ENCODE measurements at regions not wholly inside any gene's neighbourhood (a gene's known extent, or its start where the extent isn't known, plus 50 kb on each side); places are given as distances from the start of the nearest gene placed in this dataset.
A peak's percentile ranks its signal among the peaks of the same experiment; 100 is the strongest.

DNA sequence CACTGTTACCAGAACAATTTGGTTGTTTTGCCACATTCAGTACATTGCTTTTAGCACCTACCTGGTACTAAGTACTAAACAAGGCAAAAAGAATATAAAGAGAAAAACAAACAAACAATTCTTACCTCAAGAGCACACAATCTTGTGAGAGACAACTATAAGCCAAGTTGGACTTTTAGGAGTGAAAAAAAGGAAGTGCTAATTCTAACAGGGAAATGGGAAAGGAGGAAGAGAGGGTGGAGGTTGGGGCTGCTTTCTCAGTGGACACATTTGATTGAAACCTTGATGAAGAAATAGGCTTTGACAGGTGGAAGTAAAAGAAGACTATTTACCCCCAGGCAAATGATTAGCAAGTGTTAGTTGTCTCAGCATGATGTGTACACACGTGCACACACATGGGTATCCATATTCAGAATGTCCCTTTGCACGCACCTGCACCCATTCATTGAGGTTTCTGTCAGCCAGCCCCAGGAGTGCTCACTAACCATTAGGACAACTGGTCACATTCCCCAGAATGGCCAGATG is 302.6 kb downstream of the ACTL7B start:
- H3K9ac ChIP-seq (ENCODE audit: low read length) = no peak overlapping the region
- H3K14ac ChIP-seq (ENCODE audit: low read length) = no peak overlapping the region
- no peak overlapping the region for H2BK12ac ChIP-seq (ENCODE audit: low read length)
- no peak overlapping the region for H3K4ac ChIP-seq (ENCODE audit: low read depth, low read length)
- H2BK5ac ChIP-seq (ENCODE audit: low read depth, low read length, poor library complexity) = no peak overlapping the region
- no peak overlapping the region for H2AK5ac ChIP-seq (ENCODE audit: low read length)
- no peak overlapping the region for H2BK120ac ChIP-seq (ENCODE audit: insufficient read depth, low read length, poor library complexity)
- H4K8ac ChIP-seq (ENCODE audit: low read depth, low read length) = no peak overlapping the region
- H4K91ac ChIP-seq (ENCODE audit: low read depth, low read length) = no peak overlapping the region
- no peak overlapping the region for H2AFZ ChIP-seq (ENCODE audit: insufficient read depth, low read length, poor library complexity)
- H3K23ac ChIP-seq (ENCODE audit: low read length) = no peak overlapping the region
- no peak overlapping the region for H3K4me3 ChIP-seq (ENCODE audit: low read depth, low read length)
- H4K12ac ChIP-seq (ENCODE audit: low read depth, low read length) = no peak overlapping the region
- H3K18ac ChIP-seq (ENCODE audit: low read length) = no peak overlapping the region
- no peaks in the 10 kb centered on the region for H3K79me2 ChIP-seq (ENCODE audit: control insufficient read depth, insufficient read depth, low read length, poor library complexity)
- H3K9me3 ChIP-seq (ENCODE audit: insufficient read depth, low read depth, low read length) = no peaks in the 10 kb centered on the region
- H3K79me1 ChIP-seq (ENCODE audit: low read length) = no peaks in the 10 kb centered on the region
- no peaks in the 10 kb centered on the region for H3K27me3 ChIP-seq (ENCODE audit: insufficient read depth, low read length)
- WGBS (ENCODE audit: extremely low coverage, insufficient coverage, insufficient read length) = no CpG with 5 or more reads among the region's 2 CpGs
- peak in 1 of 2 donors; percentile 27 for DNase-seq
- H3K36me3 ChIP-seq (ENCODE audit: control insufficient read depth in 1 of 2, insufficient read depth in 2 of 2, low read length in 2 of 2) = no peaks in the 10 kb centered on the region
- H3K4me2 ChIP-seq (ENCODE audit: low read length) = no peak overlapping the region
- H3K27ac ChIP-seq (ENCODE audit: low read depth, low read length) = no peak overlapping the region
- no peaks in the 10 kb centered on the region for H3K4me1 ChIP-seq (ENCODE audit: control insufficient read depth in 1 of 2, insufficient read depth in 2 of 2, low read length in 2 of 2)

DNA sequence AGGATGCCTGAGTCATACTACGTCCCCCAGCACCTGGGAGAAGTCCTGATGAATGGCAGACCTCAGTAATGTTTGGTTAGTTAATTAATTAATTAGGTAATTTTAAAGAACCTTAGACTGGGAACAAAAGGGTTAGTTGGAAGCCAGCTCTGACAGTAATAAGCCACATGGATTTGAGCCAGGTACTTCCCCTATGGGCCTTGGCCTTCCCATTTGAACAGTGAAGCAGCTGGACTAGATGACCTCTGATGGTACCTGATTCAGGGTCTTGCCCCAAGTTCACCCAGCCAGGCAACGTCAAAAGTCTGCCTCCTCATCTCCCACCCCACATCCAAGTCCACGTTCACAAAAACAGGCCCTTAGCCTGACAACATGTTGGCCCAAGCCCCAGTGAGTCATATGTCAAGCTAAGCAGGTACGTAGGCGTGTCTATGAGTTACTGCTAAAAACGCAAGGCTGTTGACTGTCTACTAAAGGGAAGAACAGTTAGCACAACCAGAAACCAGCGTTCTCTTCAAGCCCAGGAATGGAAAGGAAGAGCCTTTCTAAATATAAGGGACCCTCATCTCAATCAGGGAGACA is 303.2 kb downstream of the ACTL7B start:
- Histone ChIP-seq H3K27me3 (ENCODE audit: insufficient read depth, low read length) (no peaks in the 10 kb centered on the region), H3K27ac (ENCODE audit: low read depth, low read length) (no peak overlapping the region), H3K4me2 (ENCODE audit: low read length) (no peak overlapping the region), H4K91ac (ENCODE audit: low read depth, low read length) (no peak overlapping the region), H4K8ac (ENCODE audit: low read depth, low read length) (no peak overlapping the region), H3K4ac (ENCODE audit: low read depth, low read length) (no peak overlapping the region), H3K23ac (ENCODE audit: low read length) (no peak overlapping the region), H3K14ac (ENCODE audit: low read length) (no peak overlapping the region), H2AK5ac (ENCODE audit: low read length) (no peak overlapping the region), H2AFZ (ENCODE audit: insufficient read depth, low read length, poor library complexity) (no peak overlapping the region), H3K4me1 (ENCODE audit: control insufficient read depth in 1 of 2, insufficient read depth in 2 of 2, low read length in 2 of 2) (no peaks in the 10 kb centered on the region), H3K79me1 (ENCODE audit: low read length) (no peaks in the 10 kb centered on the region), H3K9ac (ENCODE audit: low read length) (no peak overlapping the region), H2BK120ac (ENCODE audit: insufficient read depth, low read length, poor library complexity) (no peak overlapping the region), H3K9me3 (ENCODE audit: insufficient read depth, low read depth, low read length) (no peaks in the 10 kb centered on the region), H3K36me3 (ENCODE audit: control insufficient read depth in 1 of 2, insufficient read depth in 2 of 2, low read length in 2 of 2) (no peaks in the 10 kb centered on the region), H4K12ac (ENCODE audit: low read depth, low read length) (no peak overlapping the region), H3K79me2 (ENCODE audit: control insufficient read depth, insufficient read depth, low read length, poor library complexity) (no peaks in the 10 kb centered on the region), H2BK12ac (ENCODE audit: low read length) (no peak overlapping the region), H2BK5ac (ENCODE audit: low read depth, low read length, poor library complexity) (no peak overlapping the region), H3K4me3 (ENCODE audit: low read depth, low read length) (no peak overlapping the region), H3K18ac (ENCODE audit: low read length) (no peak overlapping the region)
- DNase-seq = peak; percentile 47 to 52
- no CpG with 5 or more reads among the region's 7 CpGs for WGBS (ENCODE audit: extremely low coverage, insufficient coverage, insufficient read length)

DNA sequence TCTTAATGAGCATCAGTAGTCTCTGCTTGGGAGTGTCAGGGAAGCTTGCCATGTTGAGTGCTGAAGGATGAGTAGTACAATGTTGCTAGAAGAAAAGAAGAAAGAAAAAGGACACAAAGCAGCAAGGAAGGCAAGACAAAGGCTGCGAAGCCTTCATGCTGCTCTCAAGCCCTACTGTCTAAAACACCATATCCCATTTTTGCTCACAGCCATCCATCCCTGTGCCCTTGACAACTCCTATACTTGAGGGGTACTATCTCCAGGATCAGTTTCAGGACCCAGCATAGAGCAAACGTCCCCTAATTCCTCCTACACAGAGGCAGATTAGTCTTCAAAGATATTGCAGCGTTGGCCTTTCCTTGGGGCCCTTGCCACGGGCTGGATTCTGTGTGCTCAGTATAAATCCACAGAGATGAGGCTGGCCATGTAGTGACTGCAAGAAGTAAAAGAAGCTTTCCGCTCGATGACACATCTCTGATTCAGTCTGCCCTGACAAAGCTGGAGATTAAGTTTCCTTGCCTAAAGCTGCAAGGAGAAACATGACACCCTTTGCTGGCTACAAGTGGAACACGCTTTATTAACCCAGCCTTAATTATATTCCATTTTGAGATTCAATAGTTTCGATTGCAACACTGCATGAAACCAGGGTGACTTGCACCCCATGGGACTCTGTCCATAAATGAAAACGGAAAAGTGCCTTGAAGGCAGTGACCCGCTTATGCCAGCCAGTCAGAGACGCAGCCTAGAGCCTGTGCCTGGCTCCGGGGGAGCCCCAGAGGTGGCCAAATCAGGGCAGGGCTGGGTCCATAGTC is 304.6 kb downstream of the ACTL7B start:
- no peak overlapping the region for H3K4ac ChIP-seq (ENCODE audit: low read depth, low read length)

DNA sequence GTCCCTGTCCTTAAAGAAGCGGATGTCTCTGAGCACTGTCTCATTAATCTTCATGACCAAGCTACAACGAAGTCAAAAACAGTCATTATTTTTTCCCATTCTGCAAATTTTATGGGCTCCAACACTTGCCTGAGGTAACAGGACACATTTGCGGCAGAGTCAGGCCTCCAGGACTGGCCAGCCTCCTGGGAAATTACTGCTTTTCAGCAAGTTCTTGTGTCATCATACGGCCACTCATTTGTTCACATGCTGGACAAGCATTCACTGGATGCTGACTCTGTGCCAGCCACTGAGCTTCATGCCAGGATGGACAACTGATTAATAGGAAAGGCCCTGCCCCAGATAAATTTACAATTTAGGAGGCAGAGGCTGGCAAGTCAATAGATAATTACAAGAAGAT is 305.7 kb downstream of the ACTL7B start:
- no peak overlapping the region for H3K4ac ChIP-seq (ENCODE audit: low read depth, low read length)
- no peak overlapping the region for H3K14ac ChIP-seq (ENCODE audit: low read length)
- H2BK120ac ChIP-seq (ENCODE audit: insufficient read depth, low read length, poor library complexity) = no peak overlapping the region
- H3K18ac ChIP-seq (ENCODE audit: low read length) = no peak overlapping the region
- H3K9me3 ChIP-seq (ENCODE audit: insufficient read depth, low read depth, low read length) = no peaks in the 10 kb centered on the region
- no peak overlapping the region for H4K12ac ChIP-seq (ENCODE audit: low read depth, low read length)
- H3K23ac ChIP-seq (ENCODE audit: low read length) = no peak overlapping the region
- no peak overlapping the region for H2BK5ac ChIP-seq (ENCODE audit: low read depth, low read length, poor library complexity)
- no peak overlapping the region for H2AFZ ChIP-seq (ENCODE audit: insufficient read depth, low read length, poor library complexity)
- H3K27ac ChIP-seq (ENCODE audit: low read depth, low read length) = no peak overlapping the region
- H3K36me3 ChIP-seq (ENCODE audit: control insufficient read depth in 1 of 2, insufficient read depth in 2 of 2, low read length in 2 of 2) = no peaks in the 10 kb centered on the region
- H2AK5ac ChIP-seq (ENCODE audit: low read length) = no peak overlapping the region
- no peak overlapping the region for H3K9ac ChIP-seq (ENCODE audit: low read length)
- H3K4me3 ChIP-seq (ENCODE audit: low read depth, low read length) = no peak overlapping the region
- H3K4me1 ChIP-seq (ENCODE audit: control insufficient read depth in 1 of 2, insufficient read depth in 2 of 2, low read length in 2 of 2) = peaks cover 0 to 1% of the 10 kb centered on the region in 2 experiments
- H4K91ac ChIP-seq (ENCODE audit: low read depth, low read length) = no peak overlapping the region
- H4K8ac ChIP-seq (ENCODE audit: low read depth, low read length) = no peak overlapping the region
- H2BK12ac ChIP-seq (ENCODE audit: low read length) = no peak overlapping the region
- WGBS (ENCODE audit: extremely low coverage, insufficient coverage, insufficient read length) = no CpG with 5 or more reads among the region's 4 CpGs
- no peaks in the 10 kb centered on the region for H3K79me2 ChIP-seq (ENCODE audit: control insufficient read depth, insufficient read depth, low read length, poor library complexity)
- no peak for DNase-seq
- H3K79me1 ChIP-seq (ENCODE audit: low read length) = no peaks in the 10 kb centered on the region
- no peak overlapping the region for H3K4me2 ChIP-seq (ENCODE audit: low read length)
- no peaks in the 10 kb centered on the region for H3K27me3 ChIP-seq (ENCODE audit: insufficient read depth, low read length)

More for the DNA sequence above, 304.6 kb downstream of the ACTL7B start:
- Histone ChIP-seq H4K8ac (ENCODE audit: low read depth, low read length) (no peak overlapping the region), H3K18ac (ENCODE audit: low read length) (no peak overlapping the region), H4K12ac (ENCODE audit: low read depth, low read length) (no peak overlapping the region), H2BK12ac (ENCODE audit: low read length) (no peak overlapping the region), H3K27ac (ENCODE audit: low read depth, low read length) (no peak overlapping the region), H3K14ac (ENCODE audit: low read length) (no peak overlapping the region), H3K79me2 (ENCODE audit: control insufficient read depth, insufficient read depth, low read length, poor library complexity) (no peaks in the 10 kb centered on the region), H2AK5ac (ENCODE audit: low read length) (no peak overlapping the region), H3K4me1 (ENCODE audit: control insufficient read depth in 1 of 2, insufficient read depth in 2 of 2, low read length in 2 of 2) (no peaks in the 10 kb centered on the region), H3K9ac (ENCODE audit: low read length) (no peak overlapping the region), H3K27me3 (ENCODE audit: insufficient read depth, low read length) (no peaks in the 10 kb centered on the region), H4K91ac (ENCODE audit: low read depth, low read length) (no peak overlapping the region), H3K36me3 (ENCODE audit: control insufficient read depth in 1 of 2, insufficient read depth in 2 of 2, low read length in 2 of 2) (no peaks in the 10 kb centered on the region), H3K9me3 (ENCODE audit: insufficient read depth, low read depth, low read length) (no peaks in the 10 kb centered on the region), H2BK120ac (ENCODE audit: insufficient read depth, low read length, poor library complexity) (no peak overlapping the region), H3K79me1 (ENCODE audit: low read length) (no peaks in the 10 kb centered on the region), H2AFZ (ENCODE audit: insufficient read depth, low read length, poor library complexity) (no peak overlapping the region), H3K4me3 (ENCODE audit: low read depth, low read length) (no peak overlapping the region), H3K23ac (ENCODE audit: low read length) (no peak overlapping the region), H3K4me2 (ENCODE audit: low read length) (no peak overlapping the region), H2BK5ac (ENCODE audit: low read depth, low read length, poor library complexity) (no peak overlapping the region)
- no CpG with 5 or more reads among the region's 12 CpGs for WGBS (ENCODE audit: extremely low coverage, insufficient coverage, insufficient read length)
- peak; percentile 25 to 48 for DNase-seq
